ENCODE measurements at regions not wholly inside any gene's neighbourhood (a gene's known extent, or its start where the extent isn't known, plus 50 kb on each side); places are given as distances from the start of the nearest gene placed in this dataset.

- no peaks in the 10 kb centered on the region for H3K4me1 ChIP-seq (ENCODE audit: control insufficient read depth in 2 of 2, insufficient read depth in 2 of 2, low read length in 2 of 2)
- Mint-ChIP-seq H3K9me3 (peaks cover 0 to 16% (median 8%) of the 10 kb centered on the region in 11 donors), H3K36me3 (no peaks in the 10 kb centered on the region), H3K27me3 (no peaks in the 10 kb centered on the region), H3K4me1 (no peaks in the 10 kb centered on the region), H3K4me3 (no peak overlapping the region), H3K27ac (no peak overlapping the region)
- H3K27ac ChIP-seq (ENCODE audit: low read depth, low read length), result no peak overlapping the region
- no peak for DNase-seq
- no peak overlapping the region for H3K4me3 ChIP-seq (ENCODE audit: low read length)
- POLR2A ChIA-PET, result no interaction called here
- H3K9me3 ChIP-seq (ENCODE audit: control insufficient read depth in 2 of 3, low read length in 3 of 3), result peaks cover 0 to 5% (median 0%) of the 10 kb centered on the region in 3 experiments
- CTCF ChIA-PET, result no interaction called here
- no peak for ATAC-seq
- no peaks in the 10 kb centered on the region for H3K27me3 ChIP-seq (ENCODE audit: control insufficient read depth in 2 of 2, insufficient read depth in 2 of 2, low read length in 2 of 2)
- no peaks in the 10 kb centered on the region for H3K36me3 ChIP-seq (ENCODE audit: control insufficient read depth in 2 of 3, insufficient read depth in 3 of 3, low read length in 3 of 3)
- intact Hi-C loops (cut with micrococcal nuclease), result no loop called here
Measured at GRCh38 chr20:12395760-12396159, 478.1 kb downstream of the BTBD3 start.

GRCh38 chr20:12399110-12399836 is 481.6 kb downstream of the BTBD3 start:
- H3K4me1 ChIP-seq (ENCODE audit: control insufficient read depth in 2 of 2, insufficient read depth in 2 of 2, low read length in 2 of 2), result no peaks in the 10 kb centered on the region
- ChIA-PET CTCF (no interaction called here), POLR2A (no interaction called here)
- no peak overlapping the region for H3K27ac ChIP-seq (ENCODE audit: low read depth, low read length)
- Mint-ChIP-seq H3K4me1 (no peaks in the 10 kb centered on the region), H3K4me3 (no peak overlapping the region), H3K27me3 (no peaks in the 10 kb centered on the region), H3K9me3 (peaks cover 0 to 20% (median 14%) of the 10 kb centered on the region in 11 donors), H3K36me3 (no peaks in the 10 kb centered on the region), H3K27ac (no peak overlapping the region)
- intact Hi-C loops (cut with micrococcal nuclease), result no loop called here
- no peaks in the 10 kb centered on the region for H3K36me3 ChIP-seq (ENCODE audit: control insufficient read depth in 2 of 3, insufficient read depth in 3 of 3, low read length in 3 of 3)
- H3K27me3 ChIP-seq (ENCODE audit: control insufficient read depth in 2 of 2, insufficient read depth in 2 of 2, low read length in 2 of 2), result no peaks in the 10 kb centered on the region
- H3K9me3 ChIP-seq (ENCODE audit: control insufficient read depth in 2 of 3, low read length in 3 of 3), result no peaks in the 10 kb centered on the region
- H3K4me3 ChIP-seq (ENCODE audit: low read length), result no peak overlapping the region
- DNase-seq (no peak), ATAC-seq (no peak)

- Mint-ChIP-seq H3K27ac (no peak overlapping the region), H3K27me3 (no peaks in the 10 kb centered on the region), H3K9me3 (peaks cover 11 to 50% (median 22%) of the 10 kb centered on the region in 11 donors), H3K36me3 (no peaks in the 10 kb centered on the region), H3K4me1 (no peaks in the 10 kb centered on the region), H3K4me3 (no peak overlapping the region)
- H3K27ac ChIP-seq (ENCODE audit: low read depth, low read length), result no peak overlapping the region
- no peaks in the 10 kb centered on the region for H3K27me3 ChIP-seq (ENCODE audit: control insufficient read depth in 2 of 2, insufficient read depth in 2 of 2, low read length in 2 of 2)
- intact Hi-C loops (cut with micrococcal nuclease), result no loop called here
- DNase-seq (no peak), ATAC-seq (no peak)
- ChIA-PET CTCF (no interaction called here), POLR2A (no interaction called here)
- no peak overlapping the region for H3K4me3 ChIP-seq (ENCODE audit: low read length)
- H3K9me3 ChIP-seq (ENCODE audit: control insufficient read depth in 2 of 3, low read length in 3 of 3), result peaks cover 0 to 12% (median 0%) of the 10 kb centered on the region in 3 experiments
- H3K36me3 ChIP-seq (ENCODE audit: control insufficient read depth in 2 of 3, insufficient read depth in 3 of 3, low read length in 3 of 3), result no peaks in the 10 kb centered on the region
- no peaks in the 10 kb centered on the region for H3K4me1 ChIP-seq (ENCODE audit: control insufficient read depth in 2 of 2, insufficient read depth in 2 of 2, low read length in 2 of 2)
Measured at GRCh38 chr20:12404941-12405340, 487.2 kb downstream of the BTBD3 start.

GRCh38 chr20:12406978-12407377 is 489.3 kb downstream of the BTBD3 start:
- POLR2A ChIA-PET, result no interaction called here
- peaks cover 12 to 59% (median 25%) of the 10 kb centered on the region in 11 donors for H3K9me3 Mint-ChIP-seq
- CTCF ChIA-PET, result no interaction called here
- H3K27ac Mint-ChIP-seq, result no peak overlapping the region
- ATAC-seq (no peak), DNase-seq (no peak)
- H3K4me1 Mint-ChIP-seq, result no peaks in the 10 kb centered on the region
- H3K36me3 Mint-ChIP-seq, result no peaks in the 10 kb centered on the region
- no peaks in the 10 kb centered on the region for H3K27me3 Mint-ChIP-seq
- Histone ChIP-seq H3K4me3 (ENCODE audit: low read length) (no peak overlapping the region), H3K4me1 (ENCODE audit: control insufficient read depth in 2 of 2, insufficient read depth in 2 of 2, low read length in 2 of 2) (no peaks in the 10 kb centered on the region), H3K9me3 (ENCODE audit: control insufficient read depth in 2 of 3, low read length in 3 of 3) (peaks cover 0 to 13% (median 0%) of the 10 kb centered on the region in 3 experiments), H3K27ac (ENCODE audit: low read depth, low read length) (no peak overlapping the region), H3K36me3 (ENCODE audit: control insufficient read depth in 2 of 3, insufficient read depth in 3 of 3, low read length in 3 of 3) (no peaks in the 10 kb centered on the region), H3K27me3 (ENCODE audit: control insufficient read depth in 2 of 2, insufficient read depth in 2 of 2, low read length in 2 of 2) (no peaks in the 10 kb centered on the region)
- intact Hi-C loops (cut with micrococcal nuclease), result no loop called here
- H3K4me3 Mint-ChIP-seq, result no peak overlapping the region

GRCh38 chr20:12409501-12409900 is 491.8 kb downstream of the BTBD3 start:
- Mint-ChIP-seq H3K27ac (no peak overlapping the region), H3K9me3 (peaks cover 6 to 51% (median 21%) of the 10 kb centered on the region in 11 donors), H3K4me3 (no peak overlapping the region), H3K4me1 (no peaks in the 10 kb centered on the region), H3K27me3 (no peaks in the 10 kb centered on the region), H3K36me3 (no peaks in the 10 kb centered on the region)
- ChIA-PET POLR2A (no interaction called here), CTCF (no interaction called here)
- peaks cover 0 to 13% (median 0%) of the 10 kb centered on the region in 3 experiments for H3K9me3 ChIP-seq (ENCODE audit: control insufficient read depth in 2 of 3, low read length in 3 of 3)
- H3K36me3 ChIP-seq (ENCODE audit: control insufficient read depth in 2 of 3, insufficient read depth in 3 of 3, low read length in 3 of 3), result no peaks in the 10 kb centered on the region
- ATAC-seq, result no peak
- intact Hi-C loops (cut with micrococcal nuclease), result no loop called here
- H3K4me3 ChIP-seq (ENCODE audit: low read length), result no peak overlapping the region
- no peaks in the 10 kb centered on the region for H3K4me1 ChIP-seq (ENCODE audit: control insufficient read depth in 2 of 2, insufficient read depth in 2 of 2, low read length in 2 of 2)
- no peak overlapping the region for H3K27ac ChIP-seq (ENCODE audit: low read depth, low read length)
- no peaks in the 10 kb centered on the region for H3K27me3 ChIP-seq (ENCODE audit: control insufficient read depth in 2 of 2, insufficient read depth in 2 of 2, low read length in 2 of 2)
- no peak for DNase-seq

GRCh38 chr20:12410783-12411182 is 493.1 kb downstream of the BTBD3 start:
- Histone ChIP-seq H3K9me3 (ENCODE audit: control insufficient read depth in 2 of 3, low read length in 3 of 3) (peaks cover 0 to 13% (median 0%) of the 10 kb centered on the region in 3 experiments), H3K4me3 (ENCODE audit: low read length) (no peak overlapping the region), H3K36me3 (ENCODE audit: control insufficient read depth in 2 of 3, insufficient read depth in 3 of 3, low read length in 3 of 3) (no peaks in the 10 kb centered on the region), H3K4me1 (ENCODE audit: control insufficient read depth in 2 of 2, insufficient read depth in 2 of 2, low read length in 2 of 2) (no peaks in the 10 kb centered on the region), H3K27me3 (ENCODE audit: control insufficient read depth in 2 of 2, insufficient read depth in 2 of 2, low read length in 2 of 2) (no peaks in the 10 kb centered on the region), H3K27ac (ENCODE audit: low read depth, low read length) (no peak overlapping the region)
- ChIA-PET CTCF (no interaction called here), POLR2A (no interaction called here)
- Mint-ChIP-seq H3K4me1 (no peaks in the 10 kb centered on the region), H3K36me3 (no peaks in the 10 kb centered on the region), H3K9me3 (peaks cover 8 to 51% (median 23%) of the 10 kb centered on the region in 11 donors), H3K4me3 (no peak overlapping the region), H3K27ac (no peak overlapping the region), H3K27me3 (no peaks in the 10 kb centered on the region)
- no peak for ATAC-seq
- intact Hi-C loops (cut with micrococcal nuclease), result no loop called here
- DNase-seq, result no peak

- ChIA-PET POLR2A (no interaction called here), CTCF (no interaction called here)
- H3K27ac Mint-ChIP-seq, result no peak overlapping the region
- intact Hi-C loops (cut with micrococcal nuclease), result no loop called here
- ATAC-seq (no peak), DNase-seq (no peak)
- Histone ChIP-seq H3K4me3 (ENCODE audit: low read length) (no peak overlapping the region), H3K27ac (ENCODE audit: low read depth, low read length) (no peak overlapping the region), H3K27me3 (ENCODE audit: control insufficient read depth in 2 of 2, insufficient read depth in 2 of 2, low read length in 2 of 2) (no peaks in the 10 kb centered on the region), H3K9me3 (ENCODE audit: control insufficient read depth in 2 of 3, low read length in 3 of 3) (peaks cover 0 to 13% (median 0%) of the 10 kb centered on the region in 3 experiments), H3K4me1 (ENCODE audit: control insufficient read depth in 2 of 2, insufficient read depth in 2 of 2, low read length in 2 of 2) (no peaks in the 10 kb centered on the region), H3K36me3 (ENCODE audit: control insufficient read depth in 2 of 3, insufficient read depth in 3 of 3, low read length in 3 of 3) (no peaks in the 10 kb centered on the region)
- H3K4me3 Mint-ChIP-seq, result no peak overlapping the region
- H3K4me1 Mint-ChIP-seq, result no peaks in the 10 kb centered on the region
- H3K9me3 Mint-ChIP-seq, result peaks cover 8 to 52% (median 19%) of the 10 kb centered on the region in 11 donors
- no peaks in the 10 kb centered on the region for H3K36me3 Mint-ChIP-seq
- no peaks in the 10 kb centered on the region for H3K27me3 Mint-ChIP-seq
Measured at GRCh38 chr20:12411246-12411940, 493.7 kb downstream of the BTBD3 start.

All from naive thymus-derived CD4-positive, alpha-beta T cell (primary cell).